Upper lobe of left lung (tissue), 4 donors: ENCODE measurements at regions not wholly inside any gene's neighbourhood (a gene's known extent, or its start where the extent isn't known, plus 50 kb on each side); places are given as distances from the start of the nearest gene placed in this dataset.
A peak's percentile ranks its signal among the peaks of the same experiment; 100 is the strongest.

Experiments
- POLR2A ChIP-seq, 4 donors: fragments of 450-650 bp; IDR thresholded peaks; one replicate each; pipeline ENCODE4 v1.5.1; 2016 to 2017; ENCODE audit warnings: antibody characterized with exemption in 4 of 4, mild to moderate bottlenecking in 2 of 4
- POLR2AphosphoS5 ChIP-seq, 2 donors: sonication (generic); formaldehyde crosslinking; IDR thresholded peaks; one replicate each; pipeline ENCODE4 v1.5.1; 2017; ENCODE audit warnings: antibody characterized with exemption in 2 of 2
- TF ChIP-seq, protein P1 (sequence below), 6 experiments: fragments of 450-650 bp in 4 of 6; fragments of 200-600 bp in 2 of 6; sonication (generic) in 2 of 6; IDR thresholded peaks; one replicate each; pipeline ENCODE4 v1.5.1; 2016 to 2019; ENCODE audit warnings: antibody characterized with exemption in 6 of 6

DNA sequence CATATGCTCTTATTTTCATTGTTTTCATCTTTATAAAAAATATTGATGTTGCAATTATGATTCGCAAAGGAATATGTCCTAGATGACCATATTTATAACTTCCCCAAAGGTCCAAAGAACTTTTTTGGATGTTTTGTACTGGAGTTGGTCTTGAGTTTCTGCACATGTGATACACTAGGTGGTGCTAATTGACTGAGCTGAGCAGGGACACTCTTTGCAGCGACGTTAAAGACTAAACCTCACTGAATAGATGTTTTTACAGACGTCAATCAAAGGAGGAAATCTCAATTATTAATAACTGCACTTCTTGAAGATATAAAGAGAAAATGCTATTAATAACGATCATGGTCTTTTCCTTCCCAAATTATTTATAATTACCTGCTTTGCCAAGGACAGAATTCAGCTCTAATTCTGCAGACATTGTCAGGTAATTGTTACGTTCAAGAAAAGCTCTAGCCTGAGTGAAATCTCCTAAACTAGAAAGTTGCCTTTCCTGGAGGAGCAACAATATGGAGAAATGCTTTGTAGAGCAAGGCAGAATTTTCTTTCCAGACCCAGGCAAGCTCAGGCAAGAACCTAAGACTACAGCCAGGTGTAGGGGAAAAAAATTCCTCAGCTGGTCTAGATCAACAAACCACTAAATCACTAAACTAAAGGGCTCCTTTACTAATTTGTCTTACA is 119.3 kb upstream of the RBBP8 start:
- TF ChIP-seq, protein P1, sequence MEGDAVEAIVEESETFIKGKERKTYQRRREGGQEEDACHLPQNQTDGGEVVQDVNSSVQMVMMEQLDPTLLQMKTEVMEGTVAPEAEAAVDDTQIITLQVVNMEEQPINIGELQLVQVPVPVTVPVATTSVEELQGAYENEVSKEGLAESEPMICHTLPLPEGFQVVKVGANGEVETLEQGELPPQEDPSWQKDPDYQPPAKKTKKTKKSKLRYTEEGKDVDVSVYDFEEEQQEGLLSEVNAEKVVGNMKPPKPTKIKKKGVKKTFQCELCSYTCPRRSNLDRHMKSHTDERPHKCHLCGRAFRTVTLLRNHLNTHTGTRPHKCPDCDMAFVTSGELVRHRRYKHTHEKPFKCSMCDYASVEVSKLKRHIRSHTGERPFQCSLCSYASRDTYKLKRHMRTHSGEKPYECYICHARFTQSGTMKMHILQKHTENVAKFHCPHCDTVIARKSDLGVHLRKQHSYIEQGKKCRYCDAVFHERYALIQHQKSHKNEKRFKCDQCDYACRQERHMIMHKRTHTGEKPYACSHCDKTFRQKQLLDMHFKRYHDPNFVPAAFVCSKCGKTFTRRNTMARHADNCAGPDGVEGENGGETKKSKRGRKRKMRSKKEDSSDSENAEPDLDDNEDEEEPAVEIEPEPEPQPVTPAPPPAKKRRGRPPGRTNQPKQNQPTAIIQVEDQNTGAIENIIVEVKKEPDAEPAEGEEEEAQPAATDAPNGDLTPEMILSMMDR (IDR thresholded peaks at IDR 0.05) = peak; percentile 30 to 54 (median 42)
- TF ChIP-seq POLR2AphosphoS5 (IDR thresholded peaks at IDR 0.05) (no peak), POLR2A (IDR thresholded peaks at IDR 0.05) (no peak)
